A673 (cell line): ENCODE measurements at regions not wholly inside any gene's neighbourhood (a gene's known extent, or its start where the extent isn't known, plus 50 kb on each side); places are given as distances from the start of the nearest gene placed in this dataset.

Experiments
- CTCF ChIP-seq: fragments of 300-800, 200-600 bp; sonication (generic); conservative IDR thresholded peaks from 2 replicates; pipeline ENCODE4 v1.5.1; 2017; ENCODE audit warnings: low read depth, mild to moderate bottlenecking, antibody characterized with exemption, low read length, moderate library complexity, mixed read lengths
- EZH2 ChIP-seq: fragments of 200-600 bp; sonication (generic); IDR thresholded peaks from 2 replicates; pipeline ENCODE4 v1.6.1; 2017; ENCODE audit warnings: borderline replicate concordance, low read depth, mild to moderate bottlenecking, mixed read lengths, antibody characterized with exemption, low read length; ENCODE audit not compliant: poor library complexity, severe bottlenecking

- TF ChIP-seq CTCF = no peak
- no peak for TF ChIP-seq EZH2
Measured at GRCh38 chr10:71909399-71910083, 54.7 kb upstream of the CHST3 start.
